Neuronal stem cell (in vitro differentiated cells): ENCODE measurements at regions not wholly inside any gene's neighbourhood (a gene's known extent, or its start where the extent isn't known, plus 50 kb on each side); places are given as distances from the start of the nearest gene placed in this dataset.

ENCODE experiments used
- DNase-seq: peaks from one replicate; pipeline ENCODE4 v3.0.0-alpha.2; 2013; ENCODE audit warnings: low spot score
- H2AFZ ChIP-seq: one replicate; pipeline ENCODE4 v1.6.1; 2013; ENCODE audit warnings: mild to moderate bottlenecking, low read length, inconsistent platforms
- H2AK5ac ChIP-seq: 2 replicates; pipeline ENCODE4 v1.6.1; 2013; ENCODE audit warnings: low read depth, mild to moderate bottlenecking, inconsistent platforms, low read length, moderate library complexity, mixed read lengths
- H2BK120ac ChIP-seq: 2 replicates; pipeline ENCODE4 v1.6.1; 2013; ENCODE audit warnings: low read depth, mild to moderate bottlenecking, inconsistent platforms, low read length, moderate library complexity, mixed read lengths
- H2BK12ac ChIP-seq: one replicate; pipeline ENCODE4 v1.6.1; 2013; ENCODE audit warnings: low read length, inconsistent platforms
- H2BK15ac ChIP-seq: 2 replicates; pipeline ENCODE4 v1.6.1; 2013; ENCODE audit warnings: mild to moderate bottlenecking, low read length, inconsistent platforms, mixed read lengths
- H2BK5ac ChIP-seq: one replicate; pipeline ENCODE4 v1.6.1; 2013; ENCODE audit warnings: inconsistent platforms, mild to moderate bottlenecking, low read length, moderate library complexity
- H3K14ac ChIP-seq: one replicate; pipeline ENCODE4 v1.6.1; 2013; ENCODE audit warnings: low read length, inconsistent platforms
- H3K18ac ChIP-seq: 2 replicates; pipeline ENCODE4 v1.6.1; 2013; ENCODE audit warnings: low read length, inconsistent platforms
- H3K23ac ChIP-seq: 2 replicates; pipeline ENCODE4 v1.6.1; 2013; ENCODE audit warnings: low read depth, mild to moderate bottlenecking, mixed read lengths, low read length, inconsistent platforms; ENCODE audit not compliant: poor library complexity
- H3K27ac ChIP-seq: replicated peaks from 3 replicates; pipeline ENCODE4 v1.5.1; 2013; ENCODE audit warnings: low read length, inconsistent platforms
- H3K27me3 ChIP-seq, 3 experiments: 2 replicates each; pipeline ENCODE4 v1.6.1; 2013; ENCODE audit warnings: low read length in 3 of 3, mild to moderate bottlenecking in 2 of 3, inconsistent platforms in 1 of 3, low read depth in 1 of 3, mixed read lengths in 1 of 3, moderate library complexity in 1 of 3; ENCODE audit not compliant: control insufficient read depth in 3 of 3, insufficient read depth in 3 of 3
- H3K36me3 ChIP-seq, 2 donors: replicated peaks in 1 of 2; 2 replicates each; pipeline ENCODE4 v1.6.1; 2013; ENCODE audit warnings: low read length in 2 of 2; ENCODE audit not compliant: control insufficient read depth in 2 of 2, insufficient read depth in 2 of 2
- H3K4ac ChIP-seq: 2 replicates; pipeline ENCODE4 v1.6.1; 2013; ENCODE audit warnings: inconsistent platforms, mild to moderate bottlenecking, low read length, moderate library complexity
- H3K4me1 ChIP-seq, 2 donors: 1 replicate in 1 of 2; 2 replicates in 1 of 2; pipeline ENCODE4 v1.6.1; 2013; ENCODE audit warnings: low read length in 2 of 2, low read depth in 1 of 2; ENCODE audit not compliant: control insufficient read depth in 2 of 2, insufficient read depth in 1 of 2
- H3K4me2 ChIP-seq: one replicate; pipeline ENCODE4 v1.6.1; 2013; ENCODE audit warnings: mild to moderate bottlenecking, low read length, inconsistent platforms; ENCODE audit not compliant: insufficient read depth, poor library complexity, severe bottlenecking
- H3K4me3 ChIP-seq, 2 donors: 2 replicates each; pipeline ENCODE4 v1.5.1; 2013; ENCODE audit warnings: low read length in 2 of 2, mild to moderate bottlenecking in 2 of 2, inconsistent platforms in 1 of 2, moderate library complexity in 1 of 2
- H3K79me1 ChIP-seq: one replicate; pipeline ENCODE4 v1.6.1; 2013; ENCODE audit warnings: low read depth, mild to moderate bottlenecking, inconsistent platforms, low read length, moderate library complexity
- H3K9ac ChIP-seq: one replicate; pipeline ENCODE4 v1.6.1; 2013; ENCODE audit warnings: mild to moderate bottlenecking, low read depth, low read length, inconsistent platforms; ENCODE audit not compliant: poor library complexity
- H3K9me3 ChIP-seq, 2 donors: replicated peaks in 1 of 2; 2 replicates each; pipeline versions ENCODE3 to v1.6.1; 2013; ENCODE audit warnings: low read length in 2 of 2, mild to moderate bottlenecking in 2 of 2, inconsistent platforms in 1 of 2, low read depth in 1 of 2, mixed read lengths in 1 of 2, moderate library complexity in 1 of 2; ENCODE audit not compliant: control insufficient read depth in 2 of 2, insufficient read depth in 1 of 2
- H4K8ac ChIP-seq: one replicate; pipeline ENCODE4 v1.6.1; 2013; ENCODE audit warnings: low read depth, mild to moderate bottlenecking, inconsistent platforms, low read length, moderate library complexity
- H4K91ac ChIP-seq: one replicate; pipeline ENCODE4 v1.6.1; 2013; ENCODE audit warnings: low read length, low read depth, mild to moderate bottlenecking, inconsistent platforms; ENCODE audit not compliant: poor library complexity
- WGBS, 2 donors: extraction: QIAGEN DNeasy Blood & Tissue Kit; methylation state at CpG; one replicate each; pipeline ENCODE4 v1.1.7; 2013; ENCODE audit warnings: missing lambda C conversion rate in 2 of 2, mixed read lengths in 1 of 2; ENCODE audit not compliant: insufficient read length in 2 of 2, insufficient replicate concordance in 1 of 2; ENCODE audit errors: extremely low coverage in 2 of 2; 5-methylcytosine and 5-hydroxymethylcytosine counted together

DNA sequence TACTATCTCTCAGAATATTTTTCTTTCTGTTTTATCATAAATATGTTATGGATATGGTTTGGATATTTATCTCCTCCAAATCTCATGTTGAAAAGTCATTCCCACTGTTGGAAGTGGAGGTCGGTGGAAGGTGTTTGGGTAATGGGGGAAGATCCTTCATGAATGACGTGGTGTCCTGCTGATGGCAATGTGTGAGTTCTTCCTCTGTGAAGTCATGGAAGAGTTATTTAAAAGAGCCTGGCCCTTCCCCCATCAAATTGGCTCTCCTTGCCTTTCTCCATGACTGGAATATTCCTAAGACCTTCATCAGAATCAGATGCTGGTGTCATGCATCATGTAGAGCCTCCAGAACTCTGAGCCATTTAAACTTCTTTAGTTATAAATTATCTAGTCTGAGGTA lies 1291.6 kb downstream of the FSCB start:
- no peak overlapping the region for H3K23ac ChIP-seq
- no peak overlapping the region for H3K9ac ChIP-seq
- H4K91ac ChIP-seq: no peak overlapping the region
- peaks cover 0 to 2% of the 10 kb centered on the region in 2 donors for H3K9me3 ChIP-seq
- H4K8ac ChIP-seq: no peak overlapping the region
- H3K79me1 ChIP-seq: no peaks in the 10 kb centered on the region
- no peaks in the 10 kb centered on the region for H3K36me3 ChIP-seq
- H3K4me1 ChIP-seq: no peaks in the 10 kb centered on the region
- no peak overlapping the region for H2BK15ac ChIP-seq
- no peak overlapping the region for H3K4me2 ChIP-seq
- DNase-seq: no peak
- H3K27ac ChIP-seq: no peak overlapping the region
- no peak overlapping the region for H2AK5ac ChIP-seq
- no peak overlapping the region for H3K14ac ChIP-seq
- no peak overlapping the region for H3K18ac ChIP-seq
- WGBS, 2 donors: no CpG with 5 or more reads among the region's 2 CpGs
- no peaks in the 10 kb centered on the region for H3K27me3 ChIP-seq
- H3K4me3 ChIP-seq: no peak overlapping the region
- no peak overlapping the region for H2BK12ac ChIP-seq
- H2BK5ac ChIP-seq: no peak overlapping the region
- H2AFZ ChIP-seq: no peak overlapping the region
- H2BK120ac ChIP-seq: no peak overlapping the region
- H3K4ac ChIP-seq: no peak overlapping the region

DNA sequence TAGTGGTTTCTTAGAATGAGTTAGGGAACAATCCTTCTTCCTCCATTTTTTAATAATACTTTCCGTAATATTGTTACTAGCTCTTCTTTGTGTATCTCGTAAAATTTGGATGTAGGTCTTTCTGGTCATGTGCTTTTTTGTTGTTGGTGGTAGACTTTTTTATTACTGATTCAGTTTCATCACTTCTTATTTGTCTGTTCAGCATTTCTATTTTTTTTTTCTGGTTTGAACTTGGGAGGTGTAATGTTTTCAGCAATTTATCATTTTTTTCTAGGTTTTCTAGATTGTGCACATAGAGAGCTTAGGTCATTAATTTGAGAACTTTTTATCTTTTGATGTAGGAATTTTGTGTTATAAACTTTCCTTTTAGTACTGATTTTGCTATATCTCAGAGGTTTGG lies 1299.9 kb downstream of the FSCB start:
- Histone ChIP-seq H2BK120ac (no peak overlapping the region), H3K4ac (no peak overlapping the region), H2AK5ac (no peak overlapping the region), H3K4me2 (no peak overlapping the region), H2BK12ac (no peak overlapping the region), H3K27ac (no peak overlapping the region), H3K4me3 (no peak overlapping the region), H4K8ac (no peak overlapping the region), H3K9me3 (no peaks in the 10 kb centered on the region), H4K91ac (no peak overlapping the region), H3K9ac (no peak overlapping the region), H3K18ac (no peak overlapping the region), H3K14ac (no peak overlapping the region), H2AFZ (no peak overlapping the region), H3K27me3 (no peaks in the 10 kb centered on the region), H3K36me3 (no peaks in the 10 kb centered on the region), H3K4me1 (peaks cover 0 to 2% of the 10 kb centered on the region in 2 donors), H2BK15ac (no peak overlapping the region), H3K79me1 (no peaks in the 10 kb centered on the region), H3K23ac (no peak overlapping the region), H2BK5ac (no peak overlapping the region)
- no peak for DNase-seq
- no CpG with 5 or more reads among the region's 2 CpGs for WGBS, 2 donors

DNA sequence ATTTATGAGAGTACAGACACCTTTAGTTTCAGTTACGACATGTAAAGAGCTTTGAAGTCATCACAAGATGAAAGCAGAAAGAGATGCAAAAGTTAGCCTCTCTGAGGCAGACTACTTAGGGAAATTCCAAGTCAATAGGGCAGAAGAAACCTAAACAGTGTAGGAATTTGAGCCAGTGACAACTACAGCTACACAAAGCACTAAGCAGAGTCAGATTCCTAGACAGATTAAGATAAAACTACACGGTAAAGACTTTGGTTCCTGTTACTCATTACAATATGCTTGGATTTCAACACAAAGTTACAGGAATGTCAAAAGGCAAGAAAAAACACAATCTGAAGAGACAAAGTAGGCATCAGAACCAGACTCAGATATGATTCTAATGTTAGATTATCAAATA lies 1302.3 kb downstream of the FSCB start:
- H3K4me3 ChIP-seq: no peak overlapping the region
- DNase-seq: peak; percentile 26
- H2AFZ ChIP-seq: no peak overlapping the region
- WGBS, 2 donors: no CpG with 5 or more reads among the region's 2 CpGs
- H3K14ac ChIP-seq: no peak overlapping the region
- no peak overlapping the region for H4K91ac ChIP-seq
- no peak overlapping the region for H3K18ac ChIP-seq
- peaks cover 0 to 2% of the 10 kb centered on the region in 2 donors for H3K4me1 ChIP-seq
- H3K23ac ChIP-seq: no peak overlapping the region
- no peaks in the 10 kb centered on the region for H3K9me3 ChIP-seq
- no peak overlapping the region for H2BK15ac ChIP-seq
- no peaks in the 10 kb centered on the region for H3K27me3 ChIP-seq
- H3K27ac ChIP-seq: no peak overlapping the region
- no peak overlapping the region for H3K4me2 ChIP-seq
- H3K36me3 ChIP-seq: no peaks in the 10 kb centered on the region
- H2BK120ac ChIP-seq: no peak overlapping the region
- no peak overlapping the region for H2BK5ac ChIP-seq
- H3K4ac ChIP-seq: no peak overlapping the region
- no peak overlapping the region for H2BK12ac ChIP-seq
- H3K9ac ChIP-seq: no peak overlapping the region
- no peak overlapping the region for H4K8ac ChIP-seq
- H2AK5ac ChIP-seq: no peak overlapping the region
- H3K79me1 ChIP-seq: no peaks in the 10 kb centered on the region

DNA sequence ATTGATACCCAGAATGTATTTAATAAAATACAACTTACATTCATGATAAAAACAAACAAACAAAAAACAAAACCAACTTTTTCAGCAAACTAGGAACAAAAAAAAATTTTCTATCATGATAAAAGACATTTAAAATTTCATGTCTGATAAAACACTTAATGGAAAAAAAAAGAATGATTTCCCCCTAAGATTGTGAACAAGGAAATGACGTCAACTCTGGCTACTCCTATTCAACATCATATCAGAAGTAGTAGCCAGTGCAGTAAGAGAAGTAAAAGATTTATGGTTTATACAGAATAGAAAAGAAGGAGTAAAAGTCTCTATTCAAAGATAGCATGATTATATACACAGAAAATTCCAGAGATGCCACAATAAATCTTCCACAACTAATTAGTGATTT lies 1306.6 kb downstream of the FSCB start:
- Histone ChIP-seq H2BK5ac (no peak overlapping the region), H3K9me3 (no peaks in the 10 kb centered on the region), H3K79me1 (no peaks in the 10 kb centered on the region), H2BK12ac (no peak overlapping the region), H2AFZ (no peak overlapping the region), H3K27me3 (no peaks in the 10 kb centered on the region), H4K91ac (no peak overlapping the region), H3K4me1 (peaks cover 0 to 2% of the 10 kb centered on the region in 2 donors), H3K27ac (no peak overlapping the region), H3K36me3 (no peaks in the 10 kb centered on the region), H3K14ac (no peak overlapping the region), H3K4me2 (no peak overlapping the region), H2BK120ac (no peak overlapping the region), H3K23ac (no peak overlapping the region), H3K9ac (no peak overlapping the region), H3K18ac (no peak overlapping the region), H2BK15ac (no peak overlapping the region), H4K8ac (no peak overlapping the region), H3K4ac (no peak overlapping the region), H3K4me3 (no peak overlapping the region), H2AK5ac (no peak overlapping the region)
- no peak for DNase-seq
- no CpG with 5 or more reads among the region's 1 CpG for WGBS, 2 donors
